Tibial nerve (tissue), 4 donors: ENCODE measurements at regions not wholly inside any gene's neighbourhood (a gene's known extent, or its start where the extent isn't known, plus 50 kb on each side); places are given as distances from the start of the nearest gene placed in this dataset.

Experiments
- EP300 ChIP-seq, 2 donors: sonication (generic); formaldehyde crosslinking; IDR thresholded peaks; one replicate each; pipeline ENCODE4 v1.6.1; 2017; ENCODE audit warnings: antibody characterized with exemption in 2 of 2, mild to moderate bottlenecking in 1 of 2
- POLR2A ChIP-seq, 2 donors: fragments of 450-650 bp; IDR thresholded peaks; one replicate each; pipeline ENCODE4 v1.6.1; 2017; ENCODE audit warnings: antibody characterized with exemption in 2 of 2, mild to moderate bottlenecking in 2 of 2, moderate library complexity in 2 of 2
- TF ChIP-seq, protein P1 (sequence below), 5 experiments: fragments of 200-600 bp in 3 of 5; fragments of 450-650 bp in 2 of 5; sonication (generic) in 3 of 5; IDR thresholded peaks; one replicate each; pipeline ENCODE4 v1.5.1; 2016 to 2019; ENCODE audit warnings: antibody characterized with exemption in 5 of 5, mild to moderate bottlenecking in 3 of 5, moderate library complexity in 2 of 5

DNA sequence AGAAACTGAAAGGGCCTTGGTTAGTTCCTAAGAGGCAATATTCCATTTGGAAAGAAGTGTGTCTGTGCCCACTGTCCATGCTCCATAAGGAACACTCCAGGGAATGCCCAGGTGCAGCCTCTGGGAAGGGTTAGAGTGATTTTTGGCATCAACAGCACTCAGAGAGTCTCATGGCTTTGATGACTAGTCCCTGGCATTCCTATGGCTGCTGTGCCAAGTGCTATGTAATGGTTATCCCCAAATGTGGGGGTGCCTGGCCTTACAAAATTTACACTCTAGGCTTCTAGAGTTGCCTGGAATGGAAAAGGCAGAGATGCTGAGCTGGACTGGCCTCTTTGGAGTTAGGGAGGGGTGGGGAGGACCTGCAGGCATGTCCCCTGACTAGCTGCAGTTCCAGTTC lies 75.0 kb upstream of the BCAR3 start:
- TF ChIP-seq POLR2A (IDR thresholded peaks at IDR 0.05) (no peak), EP300 (IDR thresholded peaks at IDR 0.05) (no peak)
- TF ChIP-seq, protein P1, sequence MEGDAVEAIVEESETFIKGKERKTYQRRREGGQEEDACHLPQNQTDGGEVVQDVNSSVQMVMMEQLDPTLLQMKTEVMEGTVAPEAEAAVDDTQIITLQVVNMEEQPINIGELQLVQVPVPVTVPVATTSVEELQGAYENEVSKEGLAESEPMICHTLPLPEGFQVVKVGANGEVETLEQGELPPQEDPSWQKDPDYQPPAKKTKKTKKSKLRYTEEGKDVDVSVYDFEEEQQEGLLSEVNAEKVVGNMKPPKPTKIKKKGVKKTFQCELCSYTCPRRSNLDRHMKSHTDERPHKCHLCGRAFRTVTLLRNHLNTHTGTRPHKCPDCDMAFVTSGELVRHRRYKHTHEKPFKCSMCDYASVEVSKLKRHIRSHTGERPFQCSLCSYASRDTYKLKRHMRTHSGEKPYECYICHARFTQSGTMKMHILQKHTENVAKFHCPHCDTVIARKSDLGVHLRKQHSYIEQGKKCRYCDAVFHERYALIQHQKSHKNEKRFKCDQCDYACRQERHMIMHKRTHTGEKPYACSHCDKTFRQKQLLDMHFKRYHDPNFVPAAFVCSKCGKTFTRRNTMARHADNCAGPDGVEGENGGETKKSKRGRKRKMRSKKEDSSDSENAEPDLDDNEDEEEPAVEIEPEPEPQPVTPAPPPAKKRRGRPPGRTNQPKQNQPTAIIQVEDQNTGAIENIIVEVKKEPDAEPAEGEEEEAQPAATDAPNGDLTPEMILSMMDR (IDR thresholded peaks at IDR 0.05), result no peak
